ENCODE measurements at regions not wholly inside any gene's neighbourhood (a gene's known extent, or its start where the extent isn't known, plus 50 kb on each side); places are given as distances from the start of the nearest gene placed in this dataset.
A peak's percentile ranks its signal among the peaks of the same experiment; 100 is the strongest.

GRCh38 chr10:108360187-108360586 is 1195.7 kb upstream of the SORCS1 start:
- peak overlapping the region; percentile 13 for H3K4me2 ChIP-seq (ENCODE audit: unreplicated experiment)
- no peak overlapping the region for H2AFZ ChIP-seq
- H4K20me1 ChIP-seq (ENCODE audit: insufficient read depth) = no peaks in the 10 kb centered on the region
- peak overlapping the region; percentile 31; the same call in 1 of the 2 replicates for H3K27ac ChIP-seq
- H3K9me3 ChIP-seq (ENCODE audit: low read depth) = no peaks in the 10 kb centered on the region
- no peaks in the 10 kb centered on the region for H3K79me2 ChIP-seq (ENCODE audit: insufficient read depth)
- no peak overlapping the region for H3K4me3 ChIP-seq
- WGBS, 2 experiments (ENCODE audit: low coverage in 1 of 2, low lambda C conversion rate in 2 of 2, missing lambda C conversion rate in 2 of 2) = 32 to 34% methylated on average over 2 of the region's 2 CpGs
- H3K27me3 ChIP-seq (replicated peaks; ENCODE audit: insufficient read depth) = no peaks in the 10 kb centered on the region
- peaks cover 25% of the 10 kb centered on the region for H3K4me1 ChIP-seq (ENCODE audit: insufficient read depth)
- no peak overlapping the region for H3K9ac ChIP-seq
- H3K9me2 ChIP-seq (ENCODE audit: insufficient read depth) = no peaks in the 10 kb centered on the region
- peaks cover 28% of the 10 kb centered on the region for H3F3A ChIP-seq (ENCODE audit: insufficient read depth)
- in situ Hi-C loops (cut with MboI) = no loop called here
- no peaks in the 10 kb centered on the region for H3K36me3 ChIP-seq (ENCODE audit: low read depth)
- TF ChIP-seq EZH2 (IDR thresholded peaks at IDR 0.05; ENCODE audit: insufficient read depth, poor library complexity, severe bottlenecking) (no peak), EZH2phosphoT487 (IDR thresholded peaks at IDR 0.05; ENCODE audit: insufficient read depth, low read depth) (0 out of 2 replicates have a peak, but pooled peaks have one; percentile 62)
- peak; percentile 65 for DNase-seq

GRCh38 chr10:108358912-108359311 is 1194.4 kb upstream of the SORCS1 start:
- H3K36me3 ChIP-seq (ENCODE audit: low read depth) = no peaks in the 10 kb centered on the region
- H3K27me3 ChIP-seq (replicated peaks; ENCODE audit: insufficient read depth) = no peaks in the 10 kb centered on the region
- DNase-seq = peak; percentile 98
- 0 out of 2 replicates have a peak overlapping the region, but pooled peaks have one; percentile 20 for H3K4me3 ChIP-seq
- H3K9me2 ChIP-seq (ENCODE audit: insufficient read depth) = no peaks in the 10 kb centered on the region
- peak overlapping the region; percentile 47 for H3K4me2 ChIP-seq (ENCODE audit: unreplicated experiment)
- no peak overlapping the region for H3K9ac ChIP-seq
- in situ Hi-C loops (cut with MboI) = no loop called here
- peaks cover 25% of the 10 kb centered on the region for H3K4me1 ChIP-seq (ENCODE audit: insufficient read depth)
- H3K9me3 ChIP-seq (ENCODE audit: low read depth) = no peaks in the 10 kb centered on the region
- WGBS, 2 experiments (ENCODE audit: low coverage in 1 of 2, low lambda C conversion rate in 2 of 2, missing lambda C conversion rate in 2 of 2) = 0 to 2% methylated on average over 3 of the region's 3 CpGs
- H3K79me2 ChIP-seq (ENCODE audit: insufficient read depth) = no peaks in the 10 kb centered on the region
- TF ChIP-seq EZH2 (IDR thresholded peaks at IDR 0.05; ENCODE audit: insufficient read depth, poor library complexity, severe bottlenecking) = no peak
- no peak for TF ChIP-seq EZH2phosphoT487 (IDR thresholded peaks at IDR 0.05; ENCODE audit: insufficient read depth, low read depth)
- H3K27ac ChIP-seq = peak overlapping the region; percentile 75
- no peaks in the 10 kb centered on the region for H4K20me1 ChIP-seq (ENCODE audit: insufficient read depth)
- no peak overlapping the region for H2AFZ ChIP-seq
- peaks cover 28% of the 10 kb centered on the region for H3F3A ChIP-seq (ENCODE audit: insufficient read depth)

- Histone ChIP-seq H2AFZ (no peak overlapping the region), H3F3A (ENCODE audit: insufficient read depth) (peaks cover 8% of the 10 kb centered on the region; the same call in 1 of the 2 replicates), H3K9ac (no peak overlapping the region), H3K4me1 (ENCODE audit: insufficient read depth) (peaks cover 12% of the 10 kb centered on the region), H3K36me3 (ENCODE audit: low read depth) (no peaks in the 10 kb centered on the region), H3K9me2 (ENCODE audit: insufficient read depth) (no peaks in the 10 kb centered on the region), H3K79me2 (ENCODE audit: insufficient read depth) (no peaks in the 10 kb centered on the region), H4K20me1 (ENCODE audit: insufficient read depth) (no peaks in the 10 kb centered on the region), H3K27me3 (replicated peaks; ENCODE audit: insufficient read depth) (no peaks in the 10 kb centered on the region), H3K4me3 (no peak overlapping the region), H3K27ac (no peak overlapping the region), H3K4me2 (ENCODE audit: unreplicated experiment) (peak overlapping the region; percentile 39), H3K9me3 (ENCODE audit: low read depth) (no peaks in the 10 kb centered on the region)
- peak; percentile 38 for DNase-seq
- in situ Hi-C loops (cut with MboI) = no loop called here
- 4 to 8% methylated on average over 2 of the region's 2 CpGs for WGBS, 2 experiments (ENCODE audit: low coverage in 1 of 2, low lambda C conversion rate in 2 of 2, missing lambda C conversion rate in 2 of 2)
- peak; percentile 50; the same call in 1 of the 2 replicates for TF ChIP-seq EZH2phosphoT487 (IDR thresholded peaks at IDR 0.05; ENCODE audit: insufficient read depth, low read depth)
- no peak for TF ChIP-seq EZH2 (IDR thresholded peaks at IDR 0.05; ENCODE audit: insufficient read depth, poor library complexity, severe bottlenecking)
Measured at GRCh38 chr10:108352771-108353170, 1188.3 kb upstream of the SORCS1 start.

- no peaks in the 10 kb centered on the region for H3K79me2 ChIP-seq (ENCODE audit: insufficient read depth)
- no peaks in the 10 kb centered on the region for H3K27me3 ChIP-seq (replicated peaks; ENCODE audit: insufficient read depth)
- no peaks in the 10 kb centered on the region for H3K9me3 ChIP-seq (ENCODE audit: low read depth)
- no peak overlapping the region for H3K4me2 ChIP-seq (ENCODE audit: unreplicated experiment)
- no peaks in the 10 kb centered on the region for H3K36me3 ChIP-seq (ENCODE audit: low read depth)
- H3K4me1 ChIP-seq (ENCODE audit: insufficient read depth) = peaks cover 10% of the 10 kb centered on the region
- no peak overlapping the region for H2AFZ ChIP-seq
- TF ChIP-seq EZH2 (IDR thresholded peaks at IDR 0.05; ENCODE audit: insufficient read depth, poor library complexity, severe bottlenecking) (no peak), EZH2phosphoT487 (IDR thresholded peaks at IDR 0.05; ENCODE audit: insufficient read depth, low read depth) (no peak)
- DNase-seq = no peak
- in situ Hi-C loops (cut with MboI) = no loop called here
- peaks cover 7% of the 10 kb centered on the region; the same call in 1 of the 2 replicates for H3F3A ChIP-seq (ENCODE audit: insufficient read depth)
- no peak overlapping the region for H3K9ac ChIP-seq
- H3K4me3 ChIP-seq = no peak overlapping the region
- no peaks in the 10 kb centered on the region for H3K9me2 ChIP-seq (ENCODE audit: insufficient read depth)
- no peaks in the 10 kb centered on the region for H4K20me1 ChIP-seq (ENCODE audit: insufficient read depth)
- 77 to 80% methylated on average over 2 of the region's 2 CpGs for WGBS, 2 experiments (ENCODE audit: low coverage in 1 of 2, low lambda C conversion rate in 2 of 2, missing lambda C conversion rate in 2 of 2)
- H3K27ac ChIP-seq = no peak overlapping the region
Measured at GRCh38 chr10:108348215-108348614, 1183.7 kb upstream of the SORCS1 start.

- no peaks in the 10 kb centered on the region for H3K36me3 ChIP-seq (ENCODE audit: low read depth)
- 77 to 80% methylated on average over 3 of the region's 3 CpGs for WGBS, 2 experiments (ENCODE audit: low coverage in 1 of 2, low lambda C conversion rate in 2 of 2, missing lambda C conversion rate in 2 of 2)
Measured at GRCh38 chr10:108346066-108346465, 1181.6 kb upstream of the SORCS1 start.

More at GRCh38 chr10:108346066-108346465, 1181.6 kb upstream of the SORCS1 start:
- no peaks in the 10 kb centered on the region for H3K27me3 ChIP-seq (replicated peaks; ENCODE audit: insufficient read depth)
- H3F3A ChIP-seq (ENCODE audit: insufficient read depth) = no peaks in the 10 kb centered on the region
- no peak overlapping the region for H3K4me2 ChIP-seq (ENCODE audit: unreplicated experiment)
- in situ Hi-C loops (cut with MboI) = no loop called here
- no peak overlapping the region for H3K9ac ChIP-seq
- no peaks in the 10 kb centered on the region for H3K9me3 ChIP-seq (ENCODE audit: low read depth)
- H3K79me2 ChIP-seq (ENCODE audit: insufficient read depth) = no peaks in the 10 kb centered on the region
- no peak for DNase-seq
- TF ChIP-seq EZH2 (IDR thresholded peaks at IDR 0.05; ENCODE audit: insufficient read depth, poor library complexity, severe bottlenecking) (no peak), EZH2phosphoT487 (IDR thresholded peaks at IDR 0.05; ENCODE audit: insufficient read depth, low read depth) (no peak)
- no peak overlapping the region for H3K4me3 ChIP-seq
- no peak overlapping the region for H3K27ac ChIP-seq
- no peak overlapping the region for H2AFZ ChIP-seq
- no peaks in the 10 kb centered on the region for H3K9me2 ChIP-seq (ENCODE audit: insufficient read depth)
- H3K4me1 ChIP-seq (ENCODE audit: insufficient read depth) = no peaks in the 10 kb centered on the region
- no peaks in the 10 kb centered on the region for H4K20me1 ChIP-seq (ENCODE audit: insufficient read depth)

All from GM23248 (cell line).